ENCODE measurements at regions not wholly inside any gene's neighbourhood (a gene's known extent, or its start where the extent isn't known, plus 50 kb on each side); places are given as distances from the start of the nearest gene placed in this dataset.

GRCh38 chr7:114109721-114110120 lies 190.9 kb upstream of the PPP1R3A start:
- Mint-ChIP-seq H3K27ac (no peak overlapping the region), H3K36me3 (no peaks in the 10 kb centered on the region), H3K9me3 (no peaks in the 10 kb centered on the region), H3K4me1 (no peaks in the 10 kb centered on the region), H3K4me3 (no peak overlapping the region), H3K27me3 (ENCODE audit: insufficient read depth, low read depth) (no peaks in the 10 kb centered on the region)
- no peaks in the 10 kb centered on the region for H3F3A ChIP-seq (ENCODE audit: low read depth)
- no peaks in the 10 kb centered on the region for H3K36me3 ChIP-seq
- no peaks in the 10 kb centered on the region for H4K20me1 ChIP-seq (ENCODE audit: low read depth)
- H3K27ac ChIP-seq, result no peak overlapping the region
- no peaks in the 10 kb centered on the region for H3K27me3 ChIP-seq
- H3K9ac ChIP-seq, result no peak overlapping the region
- H2AFZ ChIP-seq (replicated peaks), result no peak overlapping the region
- TF ChIP-seq CTCF (IDR thresholded peaks at IDR 0.05) (no peak), EZH2phosphoT487 (IDR thresholded peaks at IDR 0.05) (no peak), EZH2 (IDR thresholded peaks at IDR 0.05) (no peak)
- no peak overlapping the region for H3K4me3 ChIP-seq
- H3K79me2 ChIP-seq (ENCODE audit: low read depth), result no peaks in the 10 kb centered on the region
- DNase-seq (ENCODE audit: low spot score), result no peak
- no peak overlapping the region for H3K4me2 ChIP-seq
- H3K4me1 ChIP-seq, result no peaks in the 10 kb centered on the region
- no peaks in the 10 kb centered on the region for H3K9me3 ChIP-seq (ENCODE audit: low read depth)

GRCh38 chr7:114109304-114109703 lies 190.5 kb upstream of the PPP1R3A start:
- Mint-ChIP-seq H3K4me3 (no peak overlapping the region), H3K9me3 (no peaks in the 10 kb centered on the region), H3K27me3 (ENCODE audit: insufficient read depth, low read depth) (no peaks in the 10 kb centered on the region), H3K4me1 (no peaks in the 10 kb centered on the region), H3K36me3 (no peaks in the 10 kb centered on the region), H3K27ac (no peak overlapping the region)
- Histone ChIP-seq H3K4me3 (no peak overlapping the region), H3K9ac (no peak overlapping the region), H3K4me2 (no peak overlapping the region), H3K79me2 (ENCODE audit: low read depth) (no peaks in the 10 kb centered on the region), H3K27ac (no peak overlapping the region), H2AFZ (replicated peaks) (no peak overlapping the region), H3K4me1 (no peaks in the 10 kb centered on the region), H3F3A (ENCODE audit: low read depth) (no peaks in the 10 kb centered on the region), H3K27me3 (no peaks in the 10 kb centered on the region), H3K36me3 (no peaks in the 10 kb centered on the region), H3K9me3 (ENCODE audit: low read depth) (no peaks in the 10 kb centered on the region), H4K20me1 (ENCODE audit: low read depth) (no peaks in the 10 kb centered on the region)
- no peak for DNase-seq (ENCODE audit: low spot score)
- TF ChIP-seq CTCF (IDR thresholded peaks at IDR 0.05) (no peak), EZH2phosphoT487 (IDR thresholded peaks at IDR 0.05) (no peak), EZH2 (IDR thresholded peaks at IDR 0.05) (no peak)

DNA sequence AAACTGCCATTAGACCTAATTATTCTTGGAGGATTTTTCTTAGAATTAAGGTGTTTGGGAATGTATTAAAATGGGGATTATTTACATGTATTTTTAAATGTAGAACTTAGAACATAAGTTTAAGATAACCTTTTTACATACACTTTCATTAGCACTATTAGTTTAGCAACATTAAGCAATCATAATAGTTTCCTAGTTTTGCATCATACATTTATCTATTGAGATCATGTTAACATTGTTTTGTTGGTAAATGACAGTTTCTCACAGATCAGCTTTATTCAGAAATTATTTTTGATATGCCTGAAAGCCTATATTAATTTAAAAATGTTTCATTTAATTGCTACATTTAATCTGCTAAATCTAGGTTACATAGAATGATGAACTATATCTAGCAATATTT lies 189.7 kb upstream of the PPP1R3A start:
- no peaks in the 10 kb centered on the region for H3F3A ChIP-seq (ENCODE audit: low read depth)
- H3K4me3 ChIP-seq, result no peak overlapping the region
- Mint-ChIP-seq H3K36me3 (no peaks in the 10 kb centered on the region), H3K27ac (no peak overlapping the region), H3K4me1 (no peaks in the 10 kb centered on the region), H3K27me3 (ENCODE audit: insufficient read depth, low read depth) (no peaks in the 10 kb centered on the region), H3K4me3 (no peak overlapping the region), H3K9me3 (no peaks in the 10 kb centered on the region)
- H3K9me3 ChIP-seq (ENCODE audit: low read depth), result no peaks in the 10 kb centered on the region
- H3K79me2 ChIP-seq (ENCODE audit: low read depth), result no peaks in the 10 kb centered on the region
- TF ChIP-seq EZH2phosphoT487 (IDR thresholded peaks at IDR 0.05) (no peak), CTCF (IDR thresholded peaks at IDR 0.05) (no peak), EZH2 (IDR thresholded peaks at IDR 0.05) (no peak)
- no peaks in the 10 kb centered on the region for H4K20me1 ChIP-seq (ENCODE audit: low read depth)
- H3K36me3 ChIP-seq, result no peaks in the 10 kb centered on the region
- no peaks in the 10 kb centered on the region for H3K4me1 ChIP-seq
- no peaks in the 10 kb centered on the region for H3K27me3 ChIP-seq
- H3K9ac ChIP-seq, result no peak overlapping the region
- DNase-seq (ENCODE audit: low spot score), result no peak
- H2AFZ ChIP-seq (replicated peaks), result no peak overlapping the region
- no peak overlapping the region for H3K4me2 ChIP-seq
- no peak overlapping the region for H3K27ac ChIP-seq

- H3K79me2 ChIP-seq (ENCODE audit: low read depth), result no peaks in the 10 kb centered on the region
- Mint-ChIP-seq H3K4me3 (no peak overlapping the region), H3K27me3 (ENCODE audit: insufficient read depth, low read depth) (no peaks in the 10 kb centered on the region), H3K27ac (no peak overlapping the region), H3K36me3 (no peaks in the 10 kb centered on the region), H3K4me1 (no peaks in the 10 kb centered on the region), H3K9me3 (no peaks in the 10 kb centered on the region)
- H4K20me1 ChIP-seq (ENCODE audit: low read depth), result no peaks in the 10 kb centered on the region
- no peak overlapping the region for H3K4me3 ChIP-seq
- no peaks in the 10 kb centered on the region for H3K4me1 ChIP-seq
- H3K36me3 ChIP-seq, result no peaks in the 10 kb centered on the region
- H3K4me2 ChIP-seq, result no peak overlapping the region
- no peak for DNase-seq (ENCODE audit: low spot score)
- no peaks in the 10 kb centered on the region for H3K9me3 ChIP-seq (ENCODE audit: low read depth)
- H2AFZ ChIP-seq (replicated peaks), result no peak overlapping the region
- H3K27me3 ChIP-seq, result no peaks in the 10 kb centered on the region
- H3K9ac ChIP-seq, result no peak overlapping the region
- no peaks in the 10 kb centered on the region for H3F3A ChIP-seq (ENCODE audit: low read depth)
- H3K27ac ChIP-seq, result no peak overlapping the region
- TF ChIP-seq EZH2 (IDR thresholded peaks at IDR 0.05), result no peak
These were observed 188.7 kb upstream of the PPP1R3A start for GRCh38 chr7:114107522-114107921.

All from neural progenitor cell (in vitro differentiated cells).